PC-3 (cell line): ENCODE measurements at regions not wholly inside any gene's neighbourhood (a gene's known extent, or its start where the extent isn't known, plus 50 kb on each side); places are given as distances from the start of the nearest gene placed in this dataset.

Experiments used
- ATAC-seq: fragments of 200-7000 bp; cut with Tn5 transposase; 2 replicates; pipeline ENCODE4 v1.9.1; 2020; ENCODE audit warnings: mild to moderate bottlenecking, moderate library complexity
- BruUV-seq: library from RNA; stranded (reverse); fragments of 400-500 nt; replicated peaks from 2 replicates; lab custom pipeline; 2021; lab: Mats Ljungman, UMichigan
- CTCF ChIA-PET: fragments of 300-600 bp; sonication (Branson Sonifier 250); formaldehyde crosslinking; loops from one replicate; lab custom pipeline; 2022; ENCODE audit warnings: antibody characterized with exemption; lab: Charles Lee
- POLR2A ChIA-PET: fragments of 300-600 bp; sonication (Branson Sonifier 250); formaldehyde crosslinking; loops from one replicate; lab custom pipeline; 2022; ENCODE audit warnings: antibody characterized with exemption; ENCODE audit not compliant: unreplicated experiment; lab: Charles Lee
- DNase-seq: peaks from one replicate; pipeline ENCODE4 v3.0.0-alpha.2; 2015
- H2AFZ ChIP-seq: fragments of 300-600 bp; sonication (generic); 2 replicates; pipeline ENCODE4 v1.6.0; 2016; ENCODE audit warnings: antibody characterized with exemption, low read length
- H3F3A ChIP-seq: fragments of 300-600 bp; sonication (generic); one replicate; pipeline ENCODE4 v1.6.0; 2017; ENCODE audit warnings: antibody characterized with exemption, low read length, control low read depth, mild to moderate bottlenecking; ENCODE audit not compliant: unreplicated experiment
- H3K27ac ChIP-seq: fragments of 300-600 bp; sonication (generic); 2 replicates; pipeline ENCODE4 v1.5.1; 2016; ENCODE audit warnings: mild to moderate bottlenecking, low read length
- H3K27me3 ChIP-seq: fragments of 300-600 bp; sonication (generic); 2 replicates; pipeline ENCODE4 v1.6.1; 2016; ENCODE audit warnings: low read length, mixed read lengths
- H3K36me3 ChIP-seq: fragments of 300-600 bp; sonication (generic); 2 replicates; pipeline ENCODE4 v1.6.1; 2016; ENCODE audit warnings: low read depth, mixed run types, low read length, mixed read lengths
- H3K4me1 ChIP-seq: fragments of 300-600 bp; sonication (generic); 2 replicates; pipeline ENCODE4 v1.5.1; 2016; ENCODE audit warnings: low read length; ENCODE audit not compliant: insufficient read depth
- H3K4me2 ChIP-seq: fragments of 300-600 bp; sonication (generic); 2 replicates; pipeline ENCODE4 v1.6.0; 2016; ENCODE audit warnings: low read length
- H3K4me3 ChIP-seq: fragments of 300-600 bp; sonication (generic); 2 replicates; pipeline ENCODE4 v1.5.1; 2016; ENCODE audit warnings: mild to moderate bottlenecking, low read length, mixed read lengths
- H3K79me2 ChIP-seq: fragments of 300-600 bp; sonication (generic); 2 replicates; pipeline ENCODE4 v1.6.1; 2017; ENCODE audit warnings: low read length, mixed read lengths
- H3K9ac ChIP-seq: fragments of 300-600 bp; sonication (generic); 2 replicates; pipeline ENCODE4 v1.6.0; 2016; ENCODE audit warnings: mild to moderate bottlenecking, low read length
- H3K9me2 ChIP-seq: fragments of 300-600 bp; sonication (generic); replicated peaks from 2 replicates; pipeline ENCODE4 v1.6.1; 2016; ENCODE audit warnings: mixed run types, low read length, mixed read lengths
- H3K9me3 ChIP-seq: fragments of 300-600 bp; sonication (generic); 2 replicates; pipeline ENCODE4 v1.6.1; 2016; ENCODE audit warnings: low read length, mixed read lengths
- H4K20me1 ChIP-seq: fragments of 300-600 bp; sonication (generic); 2 replicates; pipeline ENCODE4 v1.6.1; 2016; ENCODE audit warnings: low read length, mixed read lengths
- CTCF ChIP-seq: fragments of 300-600 bp; sonication (generic); conservative IDR thresholded peaks from 2 replicates; pipeline ENCODE4 v1.5.1; 2017; ENCODE audit warnings: antibody characterized with exemption, low read depth, mild to moderate bottlenecking, low read length
- EZH2 ChIP-seq: fragments of 300-600 bp; sonication (generic); IDR thresholded peaks from one replicate; pipeline ENCODE4 v1.6.1; 2017; ENCODE audit warnings: antibody characterized with exemption, mild to moderate bottlenecking, low read length; ENCODE audit not compliant: unreplicated experiment
- EZH2phosphoT487 ChIP-seq: fragments of 300-600 bp; sonication (generic); IDR thresholded peaks from 2 replicates; pipeline ENCODE4 v1.6.1; 2018; ENCODE audit warnings: mild to moderate bottlenecking, antibody characterized with exemption, low read length, borderline replicate concordance
- intact Hi-C: fragments of 100-400 bp; cut with micrococcal nuclease; formaldehyde crosslinking; loops from 2 replicates; pipeline ENCODE4 v1.9.0; 2023

GRCh38 chr11:113615773-113616172 is 90.3 kb downstream of the TMPRSS5 start:
- Histone ChIP-seq H4K20me1 (no peaks in the 10 kb centered on the region), H3K36me3 (no peaks in the 10 kb centered on the region), H3F3A (peaks cover 4% of the 10 kb centered on the region), H3K4me2 (no peak overlapping the region), H3K4me3 (no peak overlapping the region), H3K9me2 (no peaks in the 10 kb centered on the region), H3K9me3 (no peaks in the 10 kb centered on the region), H3K9ac (no peak overlapping the region), H2AFZ (no peak overlapping the region), H3K27ac (no peak overlapping the region), H3K27me3 (no peaks in the 10 kb centered on the region), H3K4me1 (peaks cover 13% of the 10 kb centered on the region), H3K79me2 (no peaks in the 10 kb centered on the region)
- no TSS peak for BruUV-seq
- no peak for TF ChIP-seq EZH2
- TF ChIP-seq CTCF = no peak
- no peak for TF ChIP-seq EZH2phosphoT487
- DNase-seq = no peak
- ChIA-PET POLR2A (no interaction called here), CTCF (no interaction called here)
- ATAC-seq = no peak
- intact Hi-C loops = no loop called here

GRCh38 chr11:113615098-113615497 is 91.0 kb downstream of the TMPRSS5 start:
- ChIA-PET CTCF (no interaction called here), POLR2A (no interaction called here)
- DNase-seq (no peak), ATAC-seq (no peak)
- intact Hi-C loops = no loop called here
- no peaks in the 10 kb centered on the region for H3K9me3 ChIP-seq
- TF ChIP-seq EZH2 = no peak
- no peak overlapping the region for H3K9ac ChIP-seq
- H2AFZ ChIP-seq = no peak overlapping the region
- no peaks in the 10 kb centered on the region for H3K79me2 ChIP-seq
- H3K4me3 ChIP-seq = no peak overlapping the region
- no peaks in the 10 kb centered on the region for H3K36me3 ChIP-seq
- no TSS peak for BruUV-seq
- no peak overlapping the region for H3K4me2 ChIP-seq
- peaks cover 4% of the 10 kb centered on the region for H3F3A ChIP-seq
- H3K27ac ChIP-seq = no peak overlapping the region
- no peaks in the 10 kb centered on the region for H3K9me2 ChIP-seq
- H3K27me3 ChIP-seq = no peaks in the 10 kb centered on the region
- H4K20me1 ChIP-seq = no peaks in the 10 kb centered on the region
- peaks cover 13% of the 10 kb centered on the region for H3K4me1 ChIP-seq

- no peak for TF ChIP-seq EZH2phosphoT487
- no peak for TF ChIP-seq EZH2
- no peak for TF ChIP-seq CTCF
- no peak overlapping the region for H3K4me2 ChIP-seq
- H3K27me3 ChIP-seq = no peaks in the 10 kb centered on the region
- BruUV-seq = no TSS peak
- no peak overlapping the region for H2AFZ ChIP-seq
- peaks cover 9% of the 10 kb centered on the region for H3K4me1 ChIP-seq
- no peaks in the 10 kb centered on the region for H3K9me2 ChIP-seq
- H3K4me3 ChIP-seq = no peak overlapping the region
- ChIA-PET CTCF (no interaction called here), POLR2A (no interaction called here)
- no peak overlapping the region for H3K27ac ChIP-seq
- H3K9ac ChIP-seq = no peak overlapping the region
- ATAC-seq (no peak), DNase-seq (no peak)
- H3K9me3 ChIP-seq = no peaks in the 10 kb centered on the region
- no peaks in the 10 kb centered on the region for H3K36me3 ChIP-seq
- H3K79me2 ChIP-seq = no peaks in the 10 kb centered on the region
- intact Hi-C loops = no loop called here
- H4K20me1 ChIP-seq = no peaks in the 10 kb centered on the region
- peaks cover 3% of the 10 kb centered on the region for H3F3A ChIP-seq
Observed at GRCh38 chr11:113614097-113614496, 92.0 kb downstream of the TMPRSS5 start.
